Keratinocyte (primary cell): ENCODE measurements at regions not wholly inside any gene's neighbourhood (a gene's known extent, or its start where the extent isn't known, plus 50 kb on each side); places are given as distances from the start of the nearest gene placed in this dataset.

Experiments
- DNase-seq: peaks from one replicate; pipeline ENCODE4 v3.0.0-alpha.2; 2011; ENCODE audit warnings: low read depth, missing footprints, low spot score
- FAIRE-seq: peaks from 2 replicates; lab custom pipeline; 2011; peaks lifted over from hg19 to GRCh38; lab: Jason Lieb, UNC
- H2AFZ ChIP-seq: 2 replicates; pipeline ENCODE4 v1.6.0; 2012; ENCODE audit warnings: low read length, control low read depth, inconsistent platforms; ENCODE audit not compliant: control insufficient read depth
- H3K27ac ChIP-seq: 2 replicates; pipeline ENCODE4 v1.5.1; 2011; ENCODE audit warnings: low read length; ENCODE audit not compliant: control insufficient read depth, insufficient read depth
- H3K27me3 ChIP-seq: 3 replicates; pipeline ENCODE4 v1.6.0; 2011; ENCODE audit warnings: low read length; ENCODE audit not compliant: control insufficient read depth, insufficient read depth; ENCODE audit errors: extremely low read depth
- H3K36me3 ChIP-seq, 2 experiments: 2 replicates in 1 of 2; 3 replicates in 1 of 2; pipeline ENCODE4 v1.5.1; 2011; ENCODE audit warnings: low read length in 2 of 2, mild to moderate bottlenecking in 1 of 2; ENCODE audit not compliant: control insufficient read depth in 2 of 2, insufficient read depth in 2 of 2; ENCODE audit errors: extremely low read depth in 1 of 2
- H3K4me1 ChIP-seq: 3 replicates; pipeline ENCODE4 v1.5.1; 2011; ENCODE audit warnings: low read length; ENCODE audit not compliant: control insufficient read depth, insufficient read depth; ENCODE audit errors: extremely low read depth
- H3K4me2 ChIP-seq: 3 replicates; pipeline ENCODE4 v1.6.0; 2011; ENCODE audit warnings: low read depth, low read length; ENCODE audit not compliant: control insufficient read depth, insufficient read depth; ENCODE audit errors: extremely low read depth
- H3K4me3 ChIP-seq, 3 experiments: fragments of 200-600 bp in 1 of 3; sonication (generic) in 1 of 3; 2 replicates in 2 of 3; 3 replicates in 1 of 3; pipeline ENCODE4 v1.5.1; 2011 to 2016; ENCODE audit warnings: low read length in 3 of 3, mild to moderate bottlenecking in 3 of 3, control low read depth in 2 of 3, inconsistent platforms in 1 of 3, low read depth in 1 of 3, mixed read lengths in 1 of 3, mixed run types in 1 of 3, moderate library complexity in 1 of 3; ENCODE audit not compliant: control insufficient read depth in 2 of 3, insufficient read depth in 2 of 3; ENCODE audit errors: extremely low read depth in 1 of 3
- H3K79me2 ChIP-seq: 2 replicates; pipeline ENCODE4 v1.6.0; 2012; ENCODE audit warnings: low read length; ENCODE audit not compliant: control insufficient read depth, insufficient read depth
- H3K9ac ChIP-seq: 3 replicates; pipeline ENCODE4 v1.6.0; 2011; ENCODE audit warnings: low read length; ENCODE audit not compliant: control insufficient read depth, insufficient read depth; ENCODE audit errors: extremely low read depth
- H3K9me1 ChIP-seq: 3 replicates; pipeline ENCODE4 v1.6.0; 2011; ENCODE audit warnings: low read length; ENCODE audit not compliant: control insufficient read depth, insufficient read depth; ENCODE audit errors: extremely low read depth
- H3K9me3 ChIP-seq: 2 replicates; pipeline ENCODE4 v1.5.1; 2012; ENCODE audit warnings: low read depth, low read length; ENCODE audit not compliant: control insufficient read depth
- H4K20me1 ChIP-seq: 3 replicates; pipeline ENCODE4 v1.6.0; 2011; ENCODE audit warnings: low read length; ENCODE audit not compliant: control insufficient read depth, insufficient read depth; ENCODE audit errors: extremely low read depth
- CTCF ChIP-seq, 3 experiments: IDR thresholded peaks in 1 of 3; conservative IDR thresholded peaks in 1 of 3; optimal IDR thresholded peaks in 1 of 3; 2 replicates in 2 of 3; 3 replicates in 1 of 3; pipeline versions ENCODE3 to v1.5.1; 2011; ENCODE audit warnings: low read length in 3 of 3, mild to moderate bottlenecking in 3 of 3, moderate library complexity in 2 of 3, control low read depth in 1 of 3, inconsistent platforms in 1 of 3; ENCODE audit not compliant: insufficient read depth in 2 of 3; ENCODE audit errors: extremely low read depth in 1 of 3
- EZH2 ChIP-seq: IDR thresholded peaks from one replicate; pipeline ENCODE4 v1.6.1; 2012; ENCODE audit warnings: inconsistent platforms, mild to moderate bottlenecking, low read length, moderate library complexity
- dilution Hi-C: fragments of 300-500 bp; cut with MboI; formaldehyde crosslinking; loops from one replicate; pipeline ENCODE4 v1.7.0; 2020; ENCODE audit warnings: low sequenced_read_pairs; ENCODE audit not compliant: extremely low pct_ligation_motif_present

- DNase-seq: no peak
- TF ChIP-seq CTCF (optimal IDR thresholded peaks at IDR 0.05 in 1 of 3, IDR thresholded peaks at IDR 0.05 in 1 of 3, conservative IDR thresholded peaks at IDR 0.05 in 1 of 3; ENCODE audit: extremely low read depth in 1 of 3, insufficient read depth in 2 of 3, low read length in 3 of 3) (no peak), EZH2 (no peak)
- dilution Hi-C loops: no loop called here
- Histone ChIP-seq H3K9me3 (no peaks in the 10 kb centered on the region), H3K4me3 (no peak overlapping the region), H2AFZ (no peak overlapping the region), H3K4me2 (no peak overlapping the region), H3K79me2 (no peaks in the 10 kb centered on the region), H3K27ac (no peak overlapping the region), H3K36me3 (no peaks in the 10 kb centered on the region), H3K9ac (no peak overlapping the region), H4K20me1 (no peaks in the 10 kb centered on the region), H3K27me3 (peaks cover 4% of the 10 kb centered on the region), H3K9me1 (no peaks in the 10 kb centered on the region), H3K4me1 (peaks cover 2% of the 10 kb centered on the region)
- FAIRE-seq: no peak
Measured at GRCh38 chr3:13188975-13189374, 115.7 kb upstream of the IQSEC1 start.

GRCh38 chr3:13188181-13188779, 115.1 kb upstream of the IQSEC1 start:
- H3K4me2 ChIP-seq: no peak overlapping the region
- dilution Hi-C loops: no loop called here
- FAIRE-seq (no peak), DNase-seq (no peak)
- no peaks in the 10 kb centered on the region for H3K79me2 ChIP-seq
- H3K36me3 ChIP-seq: no peaks in the 10 kb centered on the region
- H3K9ac ChIP-seq: no peak overlapping the region
- H2AFZ ChIP-seq: no peak overlapping the region
- no peaks in the 10 kb centered on the region for H4K20me1 ChIP-seq
- peaks cover 2% of the 10 kb centered on the region for H3K4me1 ChIP-seq
- no peak overlapping the region for H3K4me3 ChIP-seq
- no peak overlapping the region for H3K27ac ChIP-seq
- TF ChIP-seq EZH2: no peak
- TF ChIP-seq CTCF (optimal IDR thresholded peaks at IDR 0.05 in 1 of 3, IDR thresholded peaks at IDR 0.05 in 1 of 3, conservative IDR thresholded peaks at IDR 0.05 in 1 of 3; ENCODE audit: extremely low read depth in 1 of 3, insufficient read depth in 2 of 3, low read length in 3 of 3): no peak
- peaks cover 4% of the 10 kb centered on the region for H3K27me3 ChIP-seq
- H3K9me1 ChIP-seq: no peaks in the 10 kb centered on the region
- H3K9me3 ChIP-seq: no peaks in the 10 kb centered on the region
